Activated CD8-positive, alpha-beta memory T cell treated with anti-CD3 and anti-CD28 coated beads for 36 hours (primary cell): ENCODE measurements at regions not wholly inside any gene's neighbourhood (a gene's known extent, or its start where the extent isn't known, plus 50 kb on each side); places are given as distances from the start of the nearest gene placed in this dataset.

ENCODE experiments used
- CTCF ChIA-PET: fragments of 350-600 bp; sonication (Branson Sonifier 250); formaldehyde crosslinking; loops from one replicate; lab custom pipeline; 2021; ENCODE audit warnings: antibody characterized with exemption; lab: Charles Lee
- POLR2A ChIA-PET: fragments of 350-600 bp; sonication (Branson Sonifier 250); formaldehyde crosslinking; loops from one replicate; lab custom pipeline; 2021; ENCODE audit warnings: antibody characterized with exemption; lab: Charles Lee

DNA sequence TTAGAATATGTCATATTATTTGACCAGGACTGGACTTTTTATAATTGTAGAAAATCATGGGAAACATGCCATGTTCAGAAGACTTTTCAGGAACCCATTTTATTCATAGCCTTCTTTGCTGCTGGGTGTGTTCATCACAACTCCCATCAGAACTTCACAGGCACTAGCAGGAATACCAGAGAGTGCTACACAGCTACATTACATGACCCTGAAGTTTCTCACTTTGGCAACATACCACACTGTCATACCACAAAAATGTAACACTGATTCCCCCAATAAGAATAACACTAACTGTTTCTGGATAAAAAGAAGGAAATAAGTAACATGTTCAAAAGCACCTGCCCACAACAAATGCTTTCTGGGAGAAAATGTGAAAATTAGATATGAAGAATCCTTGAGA, 405.4 kb downstream of the CDH2 start:
- POLR2A ChIA-PET, result no interaction called here
- CTCF ChIA-PET, result no interaction called here

GRCh38 chr18:27769152-27769551, 407.8 kb downstream of the CDH2 start:
- ChIA-PET POLR2A (no interaction called here), CTCF (no interaction called here)

GRCh38 chr18:27763936-27764335, 413.0 kb downstream of the CDH2 start:
- CTCF ChIA-PET, result no interaction called here
- POLR2A ChIA-PET, result no interaction called here

DNA sequence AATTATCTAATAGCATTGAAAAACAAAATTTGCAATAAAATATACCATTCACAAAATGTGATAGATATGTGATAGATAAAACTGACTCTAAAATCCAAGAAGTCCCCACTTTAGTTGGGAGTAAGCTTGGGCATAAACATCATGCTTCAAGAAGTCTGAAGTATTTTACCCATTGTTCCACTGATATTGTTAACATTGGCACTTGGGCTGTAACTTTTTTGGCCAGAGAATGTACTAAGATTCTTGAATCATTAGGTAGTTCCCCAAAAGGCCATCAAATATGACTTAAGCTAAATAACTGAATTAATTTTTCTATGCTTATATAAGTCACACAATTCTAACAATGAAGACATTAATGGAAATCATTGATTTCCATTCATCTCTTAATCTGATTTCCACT, 413.6 kb downstream of the CDH2 start:
- POLR2A ChIA-PET, result no interaction called here
- CTCF ChIA-PET, result no interaction called here

- ChIA-PET POLR2A (no interaction called here), CTCF (no interaction called here)
Observed at GRCh38 chr18:27762054-27762453, 414.9 kb downstream of the CDH2 start.

DNA sequence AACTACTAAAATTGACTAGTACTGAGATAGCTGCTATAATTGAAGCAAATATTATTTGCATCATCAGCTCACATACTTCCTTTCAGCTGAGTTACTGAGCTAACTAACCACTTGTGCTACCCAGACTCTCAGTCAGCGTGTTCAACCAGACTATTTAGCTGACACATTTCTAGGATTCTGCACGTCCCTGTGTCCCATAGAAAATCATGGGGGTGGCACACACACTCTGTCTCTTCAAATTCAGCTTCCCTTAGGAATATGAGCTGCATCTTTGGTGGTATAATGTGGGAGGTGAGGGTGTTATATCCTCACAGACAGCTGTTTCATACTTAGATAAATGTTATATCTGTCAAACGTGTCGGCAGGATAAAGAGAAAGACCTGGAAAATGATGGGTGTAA, 424.0 kb downstream of the CDH2 start:
- ChIA-PET CTCF (no interaction called here), POLR2A (no interaction called here)

DNA sequence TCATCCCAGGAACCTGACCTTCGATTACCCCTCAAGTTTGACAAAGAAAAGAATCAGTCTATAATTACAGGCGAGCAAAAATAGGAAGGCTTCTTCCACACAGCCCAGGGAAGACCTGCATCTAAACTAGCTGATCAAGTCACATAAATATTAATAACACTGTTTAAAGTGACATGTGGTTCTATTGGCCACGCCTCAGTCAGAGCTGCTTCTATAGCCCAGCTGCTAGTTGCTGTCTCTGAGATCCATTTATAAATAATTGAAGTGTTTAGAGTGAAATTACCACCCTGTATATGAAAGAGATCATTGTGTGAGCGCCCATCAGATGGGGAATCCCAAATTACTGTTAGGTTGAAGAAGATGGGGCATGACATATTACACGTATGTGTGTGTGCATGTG, 426.0 kb downstream of the CDH2 start:
- ChIA-PET CTCF (no interaction called here), POLR2A (no interaction called here)

DNA sequence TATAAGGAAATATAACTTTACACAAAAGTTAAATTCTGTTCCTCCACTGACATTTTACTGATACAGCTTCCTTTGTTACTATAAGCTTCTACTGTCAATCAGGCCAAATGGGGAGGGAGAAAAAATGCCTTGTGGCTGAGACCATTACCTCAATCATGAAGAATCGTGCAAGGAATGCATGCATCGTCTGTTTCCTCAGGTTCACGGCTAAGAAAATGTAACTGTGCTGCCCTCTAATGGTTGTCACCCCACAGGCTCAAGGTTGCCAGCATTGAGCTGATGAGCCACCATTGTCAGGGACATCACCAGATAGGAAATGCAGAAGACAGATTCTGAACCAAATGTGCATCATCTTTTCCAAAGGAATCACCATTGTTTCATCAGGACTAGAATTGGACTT, 426.9 kb downstream of the CDH2 start:
- ChIA-PET POLR2A (no interaction called here), CTCF (no interaction called here)

- CTCF ChIA-PET, result no interaction called here
Observed at GRCh38 chr18:27749194-27749593, 427.7 kb downstream of the CDH2 start.

GRCh38 chr18:27746241-27746640, 430.7 kb downstream of the CDH2 start:
- ChIA-PET POLR2A (no interaction called here), CTCF (interaction anchor here (1.1 kb wide), 1 partner anchor 11 kb away, joined by 3 read pairs; no protein-coding TSS in a partner anchor)

More at GRCh38 chr18:27749194-27749593, 427.7 kb downstream of the CDH2 start:
- POLR2A ChIA-PET, result no interaction called here

DNA sequence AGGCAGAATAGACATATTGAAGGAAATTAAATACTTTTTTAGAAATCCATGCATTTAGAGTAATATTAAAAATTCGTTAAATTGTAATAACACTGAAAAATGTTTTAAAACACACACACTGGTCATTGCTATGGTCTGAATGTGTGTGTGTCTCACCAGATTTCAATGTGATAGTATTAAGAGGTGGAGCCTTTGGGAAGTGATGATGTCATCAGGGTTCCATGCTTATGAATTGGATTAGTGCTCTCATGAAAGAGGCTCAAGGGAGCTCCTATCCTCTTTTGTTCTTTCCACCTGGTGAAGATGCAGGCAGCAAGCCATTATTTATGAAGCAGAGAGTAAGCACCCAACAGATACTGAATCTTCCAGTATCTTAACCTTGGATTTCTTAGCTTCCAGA, 441.8 kb downstream of the CDH2 start:
- CTCF ChIA-PET, result no interaction called here
- POLR2A ChIA-PET, result no interaction called here

- ChIA-PET POLR2A (no interaction called here), CTCF (no interaction called here)
Observed at GRCh38 chr18:27731211-27731610, 445.7 kb downstream of the CDH2 start.

GRCh38 chr18:27728659-27729058, 448.3 kb downstream of the CDH2 start:
- ChIA-PET POLR2A (no interaction called here), CTCF (no interaction called here)

DNA sequence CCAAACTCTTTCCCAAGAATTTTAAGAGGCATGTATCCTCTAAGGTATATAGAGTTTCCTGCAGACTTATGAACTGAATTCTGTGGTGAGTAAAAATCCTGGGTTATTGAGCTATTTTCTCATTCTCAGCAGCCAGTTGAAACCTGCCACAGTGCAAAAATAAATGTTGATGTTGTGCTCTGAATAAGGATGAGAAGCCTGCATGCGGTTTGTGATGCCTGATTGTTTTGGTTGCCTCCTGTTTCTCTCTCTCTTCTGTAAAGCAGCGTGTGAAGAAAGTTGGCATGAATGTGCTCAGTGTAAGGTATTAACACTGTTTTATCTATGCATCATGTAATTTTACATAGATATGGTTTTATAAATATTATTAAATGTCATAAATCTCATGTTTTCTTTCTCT, 452.6 kb downstream of the CDH2 start:
- CTCF ChIA-PET, result no interaction called here
- POLR2A ChIA-PET, result no interaction called here

DNA sequence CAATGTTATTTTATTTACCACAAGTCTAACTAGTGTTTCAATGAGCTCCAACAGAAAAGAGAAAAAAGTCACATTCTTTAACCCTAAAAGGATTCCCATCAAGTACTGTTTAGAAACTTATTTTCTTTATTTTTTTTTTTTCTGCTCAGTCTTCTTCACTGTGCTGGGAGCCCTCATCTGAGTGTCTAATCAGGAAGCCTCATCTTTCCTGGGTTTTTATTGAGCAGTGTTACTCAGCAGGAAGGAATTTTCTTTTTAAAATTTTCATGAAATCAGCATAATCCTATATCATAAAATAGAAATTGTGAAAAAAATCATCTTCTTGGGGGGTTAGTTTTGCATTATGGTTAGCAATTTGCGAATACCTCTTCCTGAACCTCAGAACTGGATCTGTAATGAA, 453.8 kb downstream of the CDH2 start:
- CTCF ChIA-PET, result no interaction called here
- POLR2A ChIA-PET, result no interaction called here

DNA sequence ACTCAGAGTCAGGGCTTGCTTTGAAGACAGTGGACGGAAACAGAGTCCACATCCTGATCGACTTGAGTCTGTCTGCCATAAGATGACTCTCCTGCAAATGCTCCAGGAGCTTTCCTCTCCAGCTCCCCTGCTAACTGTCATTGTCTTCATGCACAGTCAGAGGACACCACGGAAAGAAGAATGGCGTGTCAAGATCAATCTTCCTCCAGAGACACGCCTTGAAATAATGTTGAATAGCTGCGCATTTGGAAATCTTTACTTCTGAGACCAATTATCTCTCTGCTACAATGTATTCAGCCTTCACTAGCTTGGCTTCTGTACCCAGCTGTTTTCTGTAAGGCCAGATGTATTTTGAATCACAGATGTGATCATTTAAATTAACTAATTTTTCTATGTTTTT, 457.2 kb downstream of the CDH2 start:
- POLR2A ChIA-PET, result no interaction called here
- CTCF ChIA-PET, result no interaction called here

GRCh38 chr18:27717816-27718215, 459.1 kb downstream of the CDH2 start:
- POLR2A ChIA-PET, result no interaction called here
- CTCF ChIA-PET, result interaction anchor here (1.3 kb wide), 1 partner anchor 9 kb away, joined by 3 read pairs; no protein-coding TSS in a partner anchor

DNA sequence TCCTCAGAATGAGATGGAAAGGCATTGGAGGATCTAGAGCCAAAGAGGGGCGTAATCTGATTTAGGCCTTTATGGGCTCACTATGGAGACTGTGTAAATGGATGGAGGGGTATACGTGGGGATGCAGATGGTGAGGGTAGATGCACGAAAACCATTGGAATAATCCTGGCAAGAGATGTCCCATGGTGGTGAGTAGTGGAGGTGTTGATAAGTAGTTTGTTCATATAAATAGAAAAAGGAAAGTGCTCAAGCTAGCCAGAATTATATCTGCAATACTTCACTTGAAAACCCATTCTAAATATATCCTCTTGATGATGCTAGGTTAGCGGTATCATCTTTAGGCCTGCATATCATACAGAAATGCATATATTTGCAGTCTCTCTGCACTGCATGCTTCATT, 459.7 kb downstream of the CDH2 start:
- ChIA-PET POLR2A (no interaction called here), CTCF (interaction anchor here (1.3 kb wide), 1 partner anchor 10 kb away, joined by 3 read pairs; no protein-coding TSS in a partner anchor)

- ChIA-PET CTCF (no interaction called here), POLR2A (no interaction called here)
Observed at GRCh38 chr18:27715751-27716150, 461.2 kb downstream of the CDH2 start.

DNA sequence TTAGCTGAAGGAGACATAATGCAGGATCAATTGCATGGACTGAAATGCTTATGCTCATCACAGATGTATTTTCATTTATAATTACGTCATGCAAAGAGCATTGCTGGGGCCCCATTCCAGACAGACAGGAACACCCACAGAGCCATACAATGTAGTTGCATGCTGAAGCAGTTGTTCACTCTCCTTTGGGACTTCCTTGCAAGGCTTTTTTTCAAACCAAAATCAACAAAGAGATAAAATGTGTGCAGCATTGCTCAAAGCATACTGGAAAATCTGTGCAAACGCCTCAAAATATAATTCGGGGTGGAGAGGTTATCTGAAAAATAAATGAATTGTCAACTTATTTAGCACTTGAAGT, 463.2 kb downstream of the CDH2 start:
- CTCF ChIA-PET, result no interaction called here
- POLR2A ChIA-PET, result no interaction called here

- POLR2A ChIA-PET, result no interaction called here
- CTCF ChIA-PET, result no interaction called here
Observed at GRCh38 chr18:27713037-27713737, 463.7 kb downstream of the CDH2 start.

GRCh38 chr18:27712066-27712465, 464.9 kb downstream of the CDH2 start:
- CTCF ChIA-PET, result no interaction called here
- POLR2A ChIA-PET, result no interaction called here
